ENCODE measurements at regions not wholly inside any gene's neighbourhood (a gene's known extent, or its start where the extent isn't known, plus 50 kb on each side); places are given as distances from the start of the nearest gene placed in this dataset.

- no peak for TF ChIP-seq CTCF (IDR thresholded peaks at IDR 0.05)
- no peak for TF ChIP-seq POLR2A (IDR thresholded peaks at IDR 0.05)
Measured at GRCh38 chr2:71944183-71944550, 203.5 kb downstream of the CYP26B1 start.

Data from heart left ventricle (tissue), 13 donors.